ENCODE measurements at regions not wholly inside any gene's neighbourhood (a gene's known extent, or its start where the extent isn't known, plus 50 kb on each side); places are given as distances from the start of the nearest gene placed in this dataset.

GRCh38 chr10:128419466-128420019 lies 293.3 kb upstream of the MKI67 start:
- no peak for DNase-seq (ENCODE audit: low read depth)
- H3K4me3 ChIP-seq (ENCODE audit: low read length), result no peak overlapping the region
- TF ChIP-seq CTCF (IDR thresholded peaks at IDR 0.05; ENCODE audit: insufficient read depth, low read depth, low read length, missing control alignments), result no peak

GRCh38 chr10:128420623-128421022 lies 294.4 kb upstream of the MKI67 start:
- DNase-seq (ENCODE audit: low read depth), result no peak
- no peak for TF ChIP-seq CTCF (IDR thresholded peaks at IDR 0.05; ENCODE audit: insufficient read depth, low read depth, low read length, missing control alignments)
- no peak overlapping the region for H3K4me3 ChIP-seq (ENCODE audit: low read length)

DNA sequence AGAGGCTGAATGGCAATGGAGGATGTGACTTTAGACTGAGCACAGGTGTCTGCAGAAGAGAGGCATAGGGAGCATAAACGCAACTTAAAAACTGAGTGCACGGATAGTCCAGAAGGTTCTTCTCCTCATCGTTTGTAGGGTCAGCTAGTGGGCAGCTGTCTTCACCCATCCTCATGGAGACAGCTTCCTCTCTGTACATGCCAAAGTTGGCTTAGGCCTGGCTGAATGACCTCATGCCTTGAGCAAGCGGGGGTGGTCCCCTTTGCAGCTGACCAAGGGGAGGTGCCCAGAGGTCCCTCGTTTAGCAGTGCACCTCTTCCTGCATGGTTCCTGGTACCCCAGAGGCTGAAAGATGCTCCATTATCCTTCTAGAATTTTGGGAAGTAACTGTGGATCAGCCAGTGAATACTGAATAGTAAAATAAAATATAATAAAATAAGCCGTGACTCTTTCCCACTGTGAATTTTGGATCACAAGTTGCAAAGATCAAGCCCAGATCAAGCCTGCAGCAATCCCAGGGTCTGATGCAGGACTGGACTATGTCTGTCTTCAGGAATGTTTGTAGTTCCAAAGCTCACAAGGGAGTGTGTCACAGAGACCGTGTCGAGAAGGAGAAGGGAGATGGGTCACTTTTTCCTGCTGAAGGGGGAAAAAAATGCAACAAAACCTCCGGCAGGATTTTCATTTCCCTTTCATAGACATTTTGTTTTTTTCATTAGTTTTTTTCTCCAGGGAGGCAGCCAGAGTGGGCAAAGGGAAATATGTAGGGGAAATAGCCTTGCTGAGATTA lies 295.3 kb upstream of the MKI67 start:
- H3K4me3 ChIP-seq (ENCODE audit: low read length), result no peak overlapping the region
- TF ChIP-seq CTCF (IDR thresholded peaks at IDR 0.05; ENCODE audit: insufficient read depth, low read depth, low read length, missing control alignments), result no peak
- DNase-seq (ENCODE audit: low read depth), result no peak

DNA sequence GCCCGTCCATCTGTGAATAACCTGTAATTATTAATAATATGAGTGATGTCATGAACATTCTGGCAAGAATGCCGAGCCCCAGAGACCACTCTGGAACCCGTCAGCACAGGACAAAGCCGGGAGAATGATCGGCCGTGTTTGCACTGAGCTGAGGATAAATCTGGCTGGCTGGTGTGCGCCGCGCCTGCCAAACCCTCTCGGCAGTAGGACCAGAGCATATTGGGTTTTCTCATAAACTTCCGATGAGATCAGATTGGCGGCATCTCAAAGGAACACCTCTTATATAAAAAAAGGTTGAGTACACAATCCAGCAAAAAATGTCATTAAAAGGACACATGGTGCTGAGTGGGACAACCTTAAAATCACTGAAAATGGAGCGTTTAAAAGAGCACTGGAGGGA lies 296.0 kb upstream of the MKI67 start:
- DNase-seq (ENCODE audit: low read depth), result no peak
- no peak overlapping the region for H3K4me3 ChIP-seq (ENCODE audit: low read length)
- TF ChIP-seq CTCF (IDR thresholded peaks at IDR 0.05; ENCODE audit: insufficient read depth, low read depth, low read length, missing control alignments), result no peak

- H3K4me3 ChIP-seq (ENCODE audit: low read length), result no peak overlapping the region
- no peak for TF ChIP-seq CTCF (IDR thresholded peaks at IDR 0.05; ENCODE audit: insufficient read depth, low read depth, low read length, missing control alignments)
- DNase-seq (ENCODE audit: low read depth), result no peak
Observed at GRCh38 chr10:128422999-128423398, 296.8 kb upstream of the MKI67 start.

- no peak for TF ChIP-seq CTCF (IDR thresholded peaks at IDR 0.05; ENCODE audit: insufficient read depth, low read depth, low read length, missing control alignments)
- no peak for DNase-seq (ENCODE audit: low read depth)
- no peak overlapping the region for H3K4me3 ChIP-seq (ENCODE audit: low read length)
Observed at GRCh38 chr10:128429321-128429720, 303.1 kb upstream of the MKI67 start.

Measured in epithelial cell of esophagus (primary cell).